Left lung (tissue), 4 donors: ENCODE measurements at regions not wholly inside any gene's neighbourhood (a gene's known extent, or its start where the extent isn't known, plus 50 kb on each side); places are given as distances from the start of the nearest gene placed in this dataset.

Source experiments
- ATAC-seq: fragments of 200-7000 bp; cut with Tn5 transposase; one replicate; pipeline ENCODE4 v1.9.1; 2020; ENCODE audit warnings: moderate library complexity
- DNase-seq, 4 donors: peaks; one replicate each; pipeline ENCODE4 v3.0.0-alpha.2; 2013 to 2020
- H3K27ac ChIP-seq, 2 donors: fragments of 200-600 bp; sonication (generic) in 1 of 2; one replicate each; pipeline versions ENCODE4 v1.5.0 to v1.8.0; 2020 to 2021
- H3K27me3 ChIP-seq, 2 donors: fragments of 200-600 bp; sonication (generic) in 1 of 2; one replicate each; pipeline versions ENCODE4 v1.5.0 to v1.8.0; 2020 to 2021
- H3K36me3 ChIP-seq, 2 donors: fragments of 200-600 bp; sonication (generic) in 1 of 2; one replicate each; pipeline versions ENCODE4 v1.5.0 to v1.8.0; 2020 to 2021
- H3K4me1 ChIP-seq, 2 donors: fragments of 200-600 bp; one replicate each; pipeline ENCODE4 v1.8.0; 2021
- H3K4me3 ChIP-seq, 2 donors: fragments of 200-600 bp; sonication (generic) in 1 of 2; one replicate each; pipeline versions ENCODE4 v1.5.0 to v1.8.0; 2020 to 2021; ENCODE audit warnings: mild to moderate bottlenecking in 1 of 2
- H3K9me3 ChIP-seq, 2 donors: fragments of 200-600 bp; sonication (generic) in 1 of 2; one replicate each; pipeline versions ENCODE4 v1.5.0 to v1.8.0; 2020 to 2021
- CTCF ChIP-seq, 2 donors: fragments of 200-600 bp; sonication (generic) in 1 of 2; IDR thresholded peaks; one replicate each; pipeline versions ENCODE4 v1.5.0 to v1.8.0; 2021; ENCODE audit warnings: antibody characterized with exemption in 2 of 2
- intact Hi-C, 2 donors: fragments of 100-400 bp; cut with DNase I; formaldehyde crosslinking; loops; one replicate each; pipeline versions ENCODE4 v1.11.2 to v1.14.2; 2022
- donor health status: DM: no; HTN: yes; CAD: no.
- donor health status: DM: no; HTN: no; CAD: no.

GRCh38 chr4:85113706-85114105 is 147.2 kb upstream of the WDFY3 start:
- TF ChIP-seq CTCF (IDR thresholded peaks at IDR 0.05), result no peak
- no peak overlapping the region for H3K4me3 ChIP-seq
- DNase-seq (no peak), ATAC-seq (no peak)
- no peaks in the 10 kb centered on the region for H3K9me3 ChIP-seq
- no peaks in the 10 kb centered on the region for H3K27me3 ChIP-seq
- no peaks in the 10 kb centered on the region for H3K36me3 ChIP-seq
- H3K4me1 ChIP-seq, result no peaks in the 10 kb centered on the region
- intact Hi-C loops, result no loop called here
- H3K27ac ChIP-seq, result no peak overlapping the region

GRCh38 chr4:85114526-85114925 is 148.0 kb upstream of the WDFY3 start:
- intact Hi-C loops, result no loop called here
- H3K36me3 ChIP-seq, result no peaks in the 10 kb centered on the region
- DNase-seq (no peak), ATAC-seq (no peak)
- H3K27ac ChIP-seq, result no peak overlapping the region
- no peak for TF ChIP-seq CTCF (IDR thresholded peaks at IDR 0.05)
- no peaks in the 10 kb centered on the region for H3K27me3 ChIP-seq
- H3K9me3 ChIP-seq, result no peaks in the 10 kb centered on the region
- H3K4me3 ChIP-seq, result no peak overlapping the region
- H3K4me1 ChIP-seq, result no peaks in the 10 kb centered on the region

GRCh38 chr4:85116008-85116407 is 149.5 kb upstream of the WDFY3 start:
- Histone ChIP-seq H3K27me3 (no peaks in the 10 kb centered on the region), H3K9me3 (no peaks in the 10 kb centered on the region), H3K36me3 (no peaks in the 10 kb centered on the region), H3K27ac (no peak overlapping the region), H3K4me1 (no peaks in the 10 kb centered on the region), H3K4me3 (no peak overlapping the region)
- intact Hi-C loops, result no loop called here
- no peak for ATAC-seq
- no peak for DNase-seq
- no peak for TF ChIP-seq CTCF (IDR thresholded peaks at IDR 0.05)

- Histone ChIP-seq H3K9me3 (no peaks in the 10 kb centered on the region), H3K36me3 (no peaks in the 10 kb centered on the region), H3K4me1 (no peaks in the 10 kb centered on the region), H3K4me3 (no peak overlapping the region), H3K27me3 (no peaks in the 10 kb centered on the region), H3K27ac (no peak overlapping the region)
- no peak for ATAC-seq
- intact Hi-C loops, result no loop called here
- no peak for TF ChIP-seq CTCF (IDR thresholded peaks at IDR 0.05)
- DNase-seq, result no peak
Measured at GRCh38 chr4:85125688-85126087, 159.2 kb upstream of the WDFY3 start.

GRCh38 chr4:85126991-85127591 is 160.6 kb upstream of the WDFY3 start:
- ATAC-seq (no peak), DNase-seq (no peak)
- TF ChIP-seq CTCF (IDR thresholded peaks at IDR 0.05), result no peak

More at GRCh38 chr4:85126991-85127591, 160.6 kb upstream of the WDFY3 start:
- Histone ChIP-seq H3K36me3 (no peaks in the 10 kb centered on the region), H3K9me3 (no peaks in the 10 kb centered on the region), H3K27me3 (no peaks in the 10 kb centered on the region), H3K4me1 (no peaks in the 10 kb centered on the region), H3K27ac (no peak overlapping the region), H3K4me3 (no peak overlapping the region)
- intact Hi-C loops, result no loop called here
